NCI-H774 (cell line): ENCODE measurements at regions not wholly inside any gene's neighbourhood (a gene's known extent, or its start where the extent isn't known, plus 50 kb on each side); places are given as distances from the start of the nearest gene placed in this dataset.
"Not testable (repeated sequence)": the region's sequence is repeated elsewhere in the genome, so short reads cannot be mapped to it uniquely, and the experiment has no call there.

ENCODE experiments used
- DNase-seq: peaks from one replicate; lab custom pipeline; 2025; lab: John Stamatoyannopoulos, UW

DNA sequence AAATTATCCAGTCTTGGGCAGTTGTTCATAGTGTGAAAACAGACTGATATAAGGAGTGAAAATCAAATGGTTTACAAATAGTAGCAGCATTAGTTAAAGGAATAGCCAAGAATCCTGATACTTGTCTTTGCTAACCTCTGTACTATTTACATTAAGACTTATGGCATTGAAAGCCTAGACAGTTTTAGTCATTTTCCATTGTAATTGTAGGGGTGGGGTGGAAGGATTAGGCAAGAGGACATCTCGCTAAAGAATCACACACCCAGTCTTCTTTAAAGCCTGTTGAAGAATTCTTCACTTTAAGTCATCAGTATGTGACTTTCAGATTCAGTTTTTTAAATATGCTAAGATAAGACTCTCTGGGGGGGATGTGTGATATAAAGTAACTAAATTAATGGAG is 207.5 kb upstream of the PHACTR1 start:
- DNase-seq = no peak

DNA sequence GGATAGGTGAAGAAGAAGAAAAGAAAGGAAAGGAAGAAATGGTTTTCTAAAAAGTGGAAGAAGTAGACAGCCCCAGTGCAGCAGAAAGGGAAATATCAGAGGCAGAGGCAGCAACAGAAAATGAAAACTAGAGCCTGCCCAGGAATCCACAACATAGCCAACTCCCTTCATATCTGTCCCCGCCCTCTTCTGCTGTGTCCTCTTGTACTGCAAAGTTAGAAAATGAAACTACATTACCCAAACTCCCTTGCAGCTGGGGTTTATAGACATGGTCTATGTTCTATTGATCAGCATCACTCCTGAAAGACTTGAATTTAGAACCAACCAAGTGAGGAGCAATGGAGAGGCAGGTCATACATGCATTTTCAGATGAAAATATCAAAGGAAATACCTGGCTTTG is 200.5 kb upstream of the PHACTR1 start:
- DNase-seq = no peak

DNA sequence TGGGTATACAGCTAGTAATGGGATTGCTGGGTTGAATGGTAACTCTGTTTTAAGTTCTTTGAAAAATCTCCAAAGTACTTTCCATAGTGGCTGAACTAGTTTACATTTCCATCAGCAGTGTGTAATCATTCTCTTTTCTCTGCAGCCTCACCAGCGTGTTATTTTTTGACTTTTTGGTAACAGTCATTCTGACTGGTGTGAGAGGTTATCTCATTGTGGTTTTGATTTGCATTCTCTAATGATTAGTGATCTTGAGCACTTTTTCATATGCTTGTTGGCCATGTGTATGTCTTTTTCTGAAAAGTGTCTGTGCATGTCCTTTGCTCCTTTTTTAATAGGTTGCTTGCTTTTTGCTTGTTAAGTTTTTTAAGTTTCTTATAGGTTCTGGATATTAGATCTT is 194.2 kb upstream of the PHACTR1 start:
- DNase-seq = no peak

DNA sequence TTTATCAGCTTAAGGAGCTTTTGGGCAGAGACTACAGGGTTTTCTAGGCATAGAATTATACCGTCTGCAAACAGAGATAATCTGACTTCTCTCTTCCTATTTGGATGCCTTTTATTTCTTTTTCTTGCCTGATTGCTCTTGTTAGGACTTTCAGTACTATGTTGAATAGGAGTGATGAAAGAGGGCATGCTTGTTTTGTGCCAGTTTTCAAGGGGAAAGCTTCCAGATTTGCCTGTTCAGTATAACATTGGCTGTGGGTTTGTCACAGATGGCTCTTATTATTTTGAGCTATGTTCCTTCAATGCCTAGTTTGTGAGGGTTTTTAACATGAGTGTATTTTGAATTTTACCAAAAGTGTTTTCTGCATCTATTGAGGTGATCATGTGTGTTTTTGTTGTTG is 192.8 kb upstream of the PHACTR1 start:
- DNase-seq = no peak

DNA sequence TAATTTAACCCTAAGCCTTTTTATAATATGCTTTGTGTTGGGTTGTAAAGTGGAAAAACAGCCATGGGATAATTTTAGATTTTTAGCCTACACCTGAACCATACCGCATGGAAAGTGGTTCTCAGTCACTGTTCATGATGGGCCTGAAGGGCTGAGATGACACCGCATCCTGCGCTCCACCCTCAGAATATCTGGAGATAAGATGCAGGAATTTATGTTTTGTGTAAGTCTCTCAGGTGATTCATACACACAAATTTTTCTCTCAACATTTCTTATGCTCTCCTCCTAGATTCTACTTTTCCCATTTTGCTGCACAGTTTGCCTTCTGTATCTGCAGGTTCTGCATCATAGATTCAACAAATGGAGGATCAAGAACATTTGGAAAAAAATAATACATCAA is 191.3 kb upstream of the PHACTR1 start:
- DNase-seq = no peak

DNA sequence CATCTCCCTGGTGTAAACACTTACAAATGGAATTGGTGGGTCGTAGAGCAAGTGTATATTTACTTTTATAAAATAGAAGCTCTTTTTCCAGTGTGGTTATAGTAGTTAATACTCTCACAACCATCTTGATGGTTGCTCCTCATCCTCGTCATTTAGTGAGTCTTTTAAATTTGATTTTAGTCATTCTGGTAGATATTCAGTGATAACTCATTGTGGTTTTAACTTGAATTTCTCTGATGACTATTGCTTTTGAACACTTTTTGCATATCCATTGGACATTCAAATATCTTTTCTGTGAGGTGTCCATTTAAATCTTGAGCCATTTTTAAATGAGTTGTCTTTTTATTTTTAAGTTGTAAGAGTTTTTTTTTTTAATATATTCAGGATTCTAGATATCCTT is 189.2 kb upstream of the PHACTR1 start:
- no peak for DNase-seq

DNA sequence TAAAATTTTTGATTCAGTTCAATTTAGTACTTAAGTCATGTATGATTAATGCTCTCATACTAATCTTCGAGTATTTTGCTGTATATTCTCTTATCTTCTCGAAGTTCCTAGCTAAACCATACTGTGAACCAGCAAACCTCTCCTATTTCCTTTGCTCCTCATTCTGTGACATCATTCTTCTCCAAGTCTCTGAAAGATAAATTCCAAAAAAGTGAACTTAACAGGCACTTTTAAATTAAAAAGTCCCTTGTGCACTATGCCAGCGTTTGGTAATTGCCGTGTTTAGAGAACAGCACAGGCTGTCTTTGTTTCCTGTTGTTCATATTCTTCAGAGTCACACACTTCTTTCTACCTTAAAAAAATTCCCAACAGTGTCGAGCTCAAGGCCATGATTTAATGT is 188.4 kb upstream of the PHACTR1 start:
- no peak for DNase-seq

DNA sequence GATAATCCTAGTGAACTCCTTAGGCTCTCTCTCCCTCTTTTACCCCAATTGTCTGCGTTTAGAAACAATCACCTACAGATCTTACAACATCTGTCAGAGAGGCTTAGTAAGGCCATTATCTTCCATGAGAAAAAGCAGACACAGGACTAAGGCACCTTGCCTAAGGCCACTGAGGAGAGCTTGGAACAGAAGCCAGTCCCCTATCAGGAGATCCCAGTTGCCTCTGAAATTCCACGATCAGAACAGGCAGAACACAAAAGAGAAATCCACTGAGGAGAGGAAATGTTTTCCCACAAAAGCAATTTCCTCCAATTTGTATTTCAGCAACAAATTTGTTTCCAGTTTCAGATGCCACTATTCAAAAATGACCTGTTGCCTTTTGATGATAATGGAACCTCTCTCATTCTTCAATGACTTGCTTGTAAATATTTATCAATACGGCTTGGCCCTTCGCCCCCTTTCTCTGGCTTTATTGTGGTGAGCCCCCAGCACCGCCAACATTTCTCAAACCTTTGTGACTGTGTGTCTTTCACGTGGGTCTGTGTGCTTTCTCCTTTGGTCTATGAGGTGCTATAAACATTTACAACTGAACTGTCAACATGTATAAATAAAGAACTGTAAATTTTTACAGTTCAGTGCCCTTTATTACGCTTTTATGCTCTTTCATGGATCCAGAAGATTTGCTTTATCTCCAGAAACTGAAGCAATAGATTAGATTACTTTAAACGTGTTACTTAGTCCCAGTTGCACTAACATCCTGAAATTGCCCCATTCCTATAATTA is 187.8 kb upstream of the PHACTR1 start:
- DNase-seq = no peak

DNA sequence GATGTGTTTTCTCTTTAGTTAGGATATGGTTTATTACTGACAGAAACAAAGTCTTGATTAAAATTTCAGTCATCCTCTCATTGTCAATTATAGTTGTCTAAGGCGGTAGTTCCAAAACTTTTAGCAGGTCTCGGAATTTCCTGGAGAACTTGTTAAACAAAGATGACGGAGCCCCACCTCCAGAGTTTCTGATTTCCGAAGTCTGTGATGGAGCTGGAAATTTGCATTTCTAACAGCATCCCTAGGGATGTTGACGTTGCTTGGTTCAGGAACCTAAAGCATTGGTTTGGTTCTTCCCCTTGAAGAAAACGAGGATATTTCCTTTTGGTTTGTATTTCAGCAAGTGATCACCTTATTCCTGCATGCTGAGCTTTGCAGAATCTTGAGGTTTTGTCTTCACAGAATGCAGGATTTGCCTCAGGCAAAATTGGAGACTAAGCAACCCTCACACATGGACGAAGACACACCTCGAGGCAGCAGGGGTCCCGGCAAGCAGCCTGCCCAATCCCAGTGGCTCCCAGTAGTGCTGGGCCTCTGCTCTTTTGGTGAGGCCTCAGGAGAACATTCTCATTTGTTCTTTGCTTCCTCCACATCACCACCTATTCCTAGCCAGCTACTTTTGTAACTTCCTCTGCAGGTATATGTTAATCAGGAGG is 187.1 kb upstream of the PHACTR1 start:
- no peak for DNase-seq

DNA sequence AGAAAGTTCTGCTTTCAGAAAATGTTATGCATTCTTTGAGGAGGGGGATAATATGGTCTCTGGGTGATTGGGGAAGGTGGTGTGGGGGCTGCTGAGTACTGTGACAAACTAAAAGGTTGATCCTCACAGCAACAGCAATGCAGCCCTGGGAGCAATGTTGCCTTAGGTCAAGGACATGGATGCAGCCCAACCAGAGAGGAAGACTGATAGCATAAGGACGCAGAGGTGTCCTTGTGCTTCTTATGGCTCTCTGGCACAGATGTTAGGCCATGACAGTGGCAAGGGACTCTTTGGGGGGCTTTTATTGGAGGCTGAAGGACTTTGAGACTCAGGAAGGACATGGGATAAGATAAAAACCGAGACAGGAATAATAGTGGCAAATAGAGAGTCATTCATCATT is 186.2 kb upstream of the PHACTR1 start:
- DNase-seq = no peak

DNA sequence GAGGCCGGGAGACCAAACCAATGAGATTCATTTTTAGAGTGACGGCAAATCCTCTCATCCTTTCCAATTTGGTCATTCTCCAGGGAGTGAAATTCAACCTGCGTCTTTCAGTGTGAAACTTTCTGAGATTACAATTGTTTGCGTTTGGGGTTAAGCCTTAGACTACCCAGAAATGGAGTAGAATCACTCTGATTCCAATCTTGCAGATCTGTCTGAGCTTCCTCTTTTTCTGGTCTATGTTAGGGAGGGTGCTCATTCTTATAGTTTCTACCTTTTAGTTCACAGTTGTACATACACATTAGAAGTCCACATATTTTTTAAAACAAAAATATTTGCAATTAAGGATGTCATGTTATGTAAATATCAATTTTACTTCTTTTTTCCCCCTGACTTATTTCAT is 183.0 kb upstream of the PHACTR1 start:
- no peak for DNase-seq

DNA sequence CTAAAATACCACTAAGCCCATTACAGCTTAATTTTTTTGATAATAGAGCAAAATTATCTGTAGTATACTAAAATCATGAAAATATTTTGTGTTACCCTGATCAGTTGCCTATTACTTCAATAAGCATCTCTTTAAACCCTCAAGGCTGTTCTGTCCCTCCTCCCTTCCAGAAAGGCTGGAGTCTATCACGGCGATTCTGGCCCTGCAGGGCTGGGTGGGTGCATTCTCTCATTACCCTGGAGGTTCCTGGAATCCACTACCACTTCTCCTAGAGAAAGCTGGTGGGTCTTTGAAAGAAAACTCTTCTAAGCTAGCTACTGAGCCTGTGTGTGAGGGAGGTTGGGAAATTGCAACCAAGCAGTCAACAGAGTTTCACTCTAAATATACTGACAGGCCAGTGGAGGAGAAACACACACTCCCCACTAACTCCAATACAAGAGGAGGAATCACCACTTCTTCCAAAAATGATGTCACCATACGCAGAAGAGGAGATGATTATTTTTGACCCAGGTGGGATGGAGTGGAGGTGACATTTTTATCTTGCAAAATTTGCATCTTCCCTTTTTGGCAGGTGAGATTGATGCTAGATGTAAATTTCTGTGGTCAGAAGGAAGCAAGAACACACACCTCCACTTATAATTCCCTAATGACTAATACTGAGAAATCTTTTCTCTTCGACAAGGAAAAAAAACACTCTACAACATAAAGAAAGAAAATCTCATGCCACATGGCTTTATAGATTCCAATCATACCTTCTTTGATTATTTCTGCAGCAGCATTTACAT is 182.3 kb upstream of the PHACTR1 start:
- no peak for DNase-seq

DNA sequence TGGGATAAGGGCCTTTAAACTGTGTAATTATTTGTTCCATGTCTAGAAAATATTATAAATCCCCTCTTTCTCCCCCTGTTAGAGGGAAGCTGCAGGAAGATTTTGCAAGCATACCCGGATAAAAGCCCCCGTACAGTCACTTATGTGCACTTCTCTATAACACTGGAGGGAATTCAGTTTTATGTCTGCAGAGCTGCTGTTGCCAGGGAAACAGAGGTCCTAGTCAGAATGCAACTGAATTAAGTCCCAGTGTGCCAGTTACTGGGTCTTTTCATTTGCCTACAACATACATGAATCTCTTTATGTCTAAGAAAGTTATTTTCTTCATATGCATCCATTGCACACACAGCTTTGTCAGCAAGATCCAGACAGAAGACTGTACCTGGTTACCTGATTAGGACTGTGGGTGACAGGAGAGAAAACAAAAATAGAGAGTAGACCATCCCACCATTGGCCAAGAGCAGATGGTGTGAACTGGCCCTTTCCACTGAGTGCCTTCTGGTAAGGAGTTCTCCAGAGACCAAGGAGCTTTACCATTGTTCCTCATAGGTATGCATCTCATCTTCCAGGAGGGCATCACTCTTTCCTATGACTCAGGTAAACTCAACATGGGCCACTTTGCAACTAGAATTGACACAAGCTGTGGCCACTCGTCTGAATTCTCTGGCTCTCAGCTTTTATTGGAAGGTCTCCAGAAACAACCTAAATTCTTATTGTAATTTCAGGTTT is 180.8 kb upstream of the PHACTR1 start:
- DNase-seq = no peak

DNA sequence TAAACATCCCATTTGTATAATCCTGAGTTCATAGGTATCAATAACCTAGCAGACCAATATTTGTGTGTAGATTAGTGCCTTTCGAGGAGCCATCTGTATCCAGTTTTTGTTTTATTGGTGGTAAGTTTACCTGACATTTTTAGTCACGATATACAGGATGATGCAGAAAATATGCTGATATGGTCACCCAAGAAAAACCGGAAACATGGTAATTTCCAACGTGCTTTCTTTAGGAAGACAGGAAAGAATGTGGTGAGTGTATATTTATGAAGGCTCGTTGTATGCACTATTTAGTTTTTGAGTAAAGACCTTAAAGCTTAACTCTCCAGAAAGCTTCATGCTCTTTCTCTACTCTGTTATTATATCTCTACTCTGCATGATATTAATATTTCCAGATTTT is 180.2 kb upstream of the PHACTR1 start:
- DNase-seq = no peak

DNA sequence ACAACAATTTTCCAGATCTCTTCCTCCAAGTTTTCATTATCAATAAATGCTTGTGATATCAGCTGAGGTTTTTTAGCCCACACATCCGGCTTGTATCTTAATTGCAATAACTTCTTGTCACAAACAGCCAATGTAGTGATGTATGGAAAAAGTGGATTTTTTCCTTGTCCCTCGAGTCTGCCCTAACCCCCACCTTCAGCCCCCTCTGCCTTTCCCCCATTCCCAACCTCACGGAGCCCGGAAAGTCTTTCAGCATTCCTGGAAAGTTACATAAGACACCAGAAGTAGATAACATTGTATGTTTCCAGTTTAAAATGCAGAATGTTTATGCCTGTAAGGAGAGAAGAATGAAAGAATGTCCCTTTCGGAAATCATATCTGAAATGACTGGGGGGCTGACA is 179.2 kb upstream of the PHACTR1 start:
- no peak for DNase-seq

DNA sequence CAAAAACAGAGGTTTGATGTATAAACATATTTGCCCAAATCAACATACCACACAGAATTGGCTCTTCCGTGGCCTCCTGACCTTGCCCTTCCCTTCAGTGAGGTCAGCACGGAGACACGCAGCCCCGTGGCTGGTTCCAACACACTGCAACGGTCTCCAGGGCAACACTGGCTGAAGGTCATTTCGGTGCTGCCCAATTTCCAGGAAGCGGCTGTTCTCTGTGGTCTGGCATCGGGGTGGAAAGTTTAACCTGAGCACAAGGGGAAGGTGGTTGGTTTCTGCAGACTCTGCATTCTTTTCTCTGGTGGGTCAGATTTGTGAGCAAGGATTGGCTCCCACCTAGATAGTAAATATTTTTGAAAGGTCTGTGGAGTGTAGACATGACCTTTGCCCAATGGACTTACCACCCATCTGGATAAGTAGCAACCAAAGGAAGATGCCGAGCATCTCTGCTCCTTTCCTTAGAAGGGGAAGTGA is 177.6 kb upstream of the PHACTR1 start:
- no peak for DNase-seq

DNA sequence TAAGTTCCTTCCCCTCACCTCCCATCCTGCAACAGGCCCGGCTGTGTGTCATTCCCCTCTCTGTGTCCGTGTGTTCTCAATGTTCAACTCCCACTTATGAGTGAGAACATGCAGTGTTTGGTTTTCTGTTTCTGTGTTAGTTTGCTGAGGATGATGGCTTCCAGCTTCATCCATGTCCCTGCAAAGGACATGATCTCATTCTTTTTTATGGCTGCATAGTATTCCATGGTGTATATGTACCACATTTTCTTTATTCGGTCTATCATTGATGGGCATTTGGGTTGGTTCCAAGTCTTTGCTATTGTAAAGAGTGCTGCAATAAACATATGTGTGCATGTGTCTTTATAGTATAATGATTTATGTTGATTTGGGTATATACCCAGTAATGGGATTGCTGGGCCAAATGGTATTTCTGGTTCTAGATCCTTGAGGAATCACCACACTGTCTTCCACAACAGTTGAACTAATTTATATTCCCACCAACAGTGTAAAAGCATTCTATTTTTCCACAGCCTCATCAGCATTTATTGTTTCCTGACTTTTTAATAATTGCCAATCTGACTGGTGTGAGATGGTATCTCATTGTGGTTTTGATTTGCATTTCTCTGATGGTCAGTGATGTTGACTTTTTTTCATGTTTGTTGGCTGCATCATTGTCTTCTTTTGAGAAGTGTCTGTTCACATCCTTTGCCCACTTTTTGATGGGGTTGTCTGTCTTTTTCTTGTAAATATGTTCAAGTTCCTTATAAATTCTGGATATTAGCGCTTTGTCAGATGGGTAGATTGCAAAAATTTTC is 174.1 kb upstream of the PHACTR1 start:
- DNase-seq = not testable (repeated sequence)

DNA sequence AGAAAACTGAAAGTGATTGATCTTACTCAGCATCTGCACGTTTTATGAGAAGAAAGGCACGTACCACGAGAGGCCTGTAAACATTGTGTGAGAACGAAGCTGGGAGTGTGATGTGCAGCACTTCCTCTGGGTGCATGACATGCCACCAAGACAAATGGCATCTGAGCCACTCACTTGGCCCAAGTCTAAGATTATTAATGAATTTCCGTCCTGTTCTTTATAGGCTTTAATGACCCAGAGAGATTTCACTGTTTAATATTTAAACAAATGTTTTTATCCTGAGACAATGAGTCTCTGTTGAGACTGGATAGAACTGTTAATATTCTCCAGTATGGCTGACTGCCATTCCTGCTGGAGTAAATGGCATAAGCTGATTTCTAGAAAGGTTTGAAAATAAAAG is 172.6 kb upstream of the PHACTR1 start:
- no peak for DNase-seq

DNA sequence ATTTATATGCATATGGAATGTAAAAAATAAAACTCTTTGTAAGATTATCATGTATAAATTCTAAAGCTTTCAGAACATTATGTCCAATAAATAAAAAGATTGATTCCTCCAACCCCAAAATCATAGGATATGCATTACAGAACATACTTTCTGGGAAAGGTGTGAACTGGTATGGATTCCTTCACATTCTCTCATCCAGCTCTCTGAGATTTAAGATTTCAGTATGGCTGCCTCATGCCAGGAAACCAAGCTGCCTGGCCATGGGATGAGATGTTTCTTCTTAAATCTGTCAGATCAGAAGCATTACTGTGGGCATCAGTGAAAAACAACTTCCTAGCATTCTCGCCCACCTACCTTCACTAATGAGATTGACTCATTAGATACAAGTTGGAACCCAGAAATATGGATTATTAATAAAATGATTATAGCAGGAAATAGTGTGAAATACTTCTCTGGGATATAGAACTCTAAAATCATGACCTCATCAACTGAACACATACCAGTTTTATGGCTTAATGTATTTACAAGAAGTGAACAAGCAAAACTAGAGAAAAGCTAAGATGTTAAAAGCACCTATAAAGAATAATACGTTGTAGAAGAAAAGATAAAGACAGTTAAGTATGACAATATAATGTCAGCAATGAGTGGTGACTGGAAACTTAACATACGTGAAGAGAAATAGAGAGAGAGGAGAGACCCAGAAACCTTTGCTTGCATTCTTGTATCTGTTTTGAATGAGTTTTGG is 171.6 kb upstream of the PHACTR1 start:
- no peak for DNase-seq

DNA sequence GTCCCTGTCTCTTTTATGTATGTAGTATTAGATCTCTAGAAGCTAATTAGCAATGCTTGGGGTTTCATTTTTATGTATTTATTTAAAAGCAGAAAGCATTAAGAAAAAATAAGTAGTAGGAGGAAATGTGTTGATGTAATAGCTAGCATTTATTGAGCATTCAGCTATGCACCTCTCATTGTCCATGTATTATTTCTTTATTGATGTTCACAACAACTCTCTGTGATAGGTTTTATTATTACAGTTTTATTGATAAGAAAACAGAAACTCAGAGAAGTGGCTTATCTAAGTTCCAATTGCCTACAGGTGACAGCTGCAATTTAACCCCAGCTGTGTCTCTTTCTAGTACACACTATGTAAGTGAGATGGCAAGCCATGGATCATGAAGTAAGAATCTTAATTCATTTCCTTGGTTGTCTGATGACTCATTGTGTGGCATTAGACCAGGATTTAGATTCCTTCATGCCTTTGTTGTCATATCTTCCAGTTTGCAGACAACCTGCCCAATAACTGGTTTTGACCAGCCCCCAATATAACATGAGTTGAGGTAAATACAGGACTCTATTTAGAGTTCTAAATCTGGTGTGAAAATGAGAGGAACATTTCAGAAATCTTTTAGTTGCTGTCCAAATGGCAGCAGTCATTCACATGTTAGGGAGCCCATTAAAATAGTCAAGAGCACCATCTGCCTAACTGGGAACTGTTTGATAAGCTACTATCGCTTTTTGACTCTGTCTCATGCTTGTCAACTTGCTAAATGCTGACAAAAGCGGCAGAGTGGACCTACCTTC is 170.8 kb upstream of the PHACTR1 start:
- DNase-seq = no peak
